Vagina (tissue), 2 donors: ENCODE measurements at regions not wholly inside any gene's neighbourhood (a gene's known extent, or its start where the extent isn't known, plus 50 kb on each side); places are given as distances from the start of the nearest gene placed in this dataset.
A peak's percentile ranks its signal among the peaks of the same experiment; 100 is the strongest.

Source experiments
- DNase-seq, 2 donors: peaks; one replicate each; pipeline ENCODE4 v3.0.0-alpha.2; 2017; ENCODE audit errors: extremely low spot score in 2 of 2
- H3K27ac ChIP-seq: fragments of 200-600 bp; sonication (generic); one replicate; pipeline ENCODE4 v1.5.1; 2019
- H3K27me3 ChIP-seq: fragments of 200-600 bp; sonication (generic); one replicate; pipeline ENCODE4 v1.5.1; 2019
- H3K36me3 ChIP-seq, 2 donors: fragments of 200-600 bp; sonication (generic); one replicate each; pipeline ENCODE4 v1.5.1; 2017 to 2019
- H3K4me1 ChIP-seq: fragments of 200-600 bp; sonication (generic); one replicate; pipeline ENCODE4 v1.5.1; 2019
- H3K4me3 ChIP-seq, 2 donors: fragments of 200-600 bp; sonication (generic); 1 replicate in 1 of 2; 2 replicates in 1 of 2; pipeline ENCODE4 v1.5.1; 2016 to 2019
- H3K9me3 ChIP-seq: fragments of 200-600 bp; sonication (generic); one replicate; pipeline ENCODE4 v1.5.1; 2019
- POLR2A ChIP-seq, 2 donors: fragments of 450-650 bp; IDR thresholded peaks; one replicate each; pipeline ENCODE4 v1.6.1; 2017; ENCODE audit warnings: antibody characterized with exemption in 2 of 2, mild to moderate bottlenecking in 2 of 2, moderate library complexity in 2 of 2
- POLR2AphosphoS5 ChIP-seq, 2 donors: sonication (generic); formaldehyde crosslinking; IDR thresholded peaks; one replicate each; pipeline ENCODE4 v1.9.0; 2017; ENCODE audit warnings: antibody characterized with exemption in 2 of 2, mild to moderate bottlenecking in 2 of 2, low read depth in 1 of 2; ENCODE audit not compliant: insufficient read depth in 1 of 2
- intact Hi-C: fragments of 100-400 bp; cut with DNase I; formaldehyde crosslinking; loops from one replicate; pipeline ENCODE4 v1.15.1; 2023
- TF ChIP-seq, protein P1 (sequence below), 3 experiments: fragments of 450-650 bp in 2 of 3; fragments of 200-600 bp in 1 of 3; sonication (generic) in 1 of 3; IDR thresholded peaks; one replicate each; pipeline ENCODE4 v1.5.1; 2017 to 2019; ENCODE audit warnings: antibody characterized with exemption in 3 of 3, mild to moderate bottlenecking in 2 of 3, moderate library complexity in 2 of 3

DNA sequence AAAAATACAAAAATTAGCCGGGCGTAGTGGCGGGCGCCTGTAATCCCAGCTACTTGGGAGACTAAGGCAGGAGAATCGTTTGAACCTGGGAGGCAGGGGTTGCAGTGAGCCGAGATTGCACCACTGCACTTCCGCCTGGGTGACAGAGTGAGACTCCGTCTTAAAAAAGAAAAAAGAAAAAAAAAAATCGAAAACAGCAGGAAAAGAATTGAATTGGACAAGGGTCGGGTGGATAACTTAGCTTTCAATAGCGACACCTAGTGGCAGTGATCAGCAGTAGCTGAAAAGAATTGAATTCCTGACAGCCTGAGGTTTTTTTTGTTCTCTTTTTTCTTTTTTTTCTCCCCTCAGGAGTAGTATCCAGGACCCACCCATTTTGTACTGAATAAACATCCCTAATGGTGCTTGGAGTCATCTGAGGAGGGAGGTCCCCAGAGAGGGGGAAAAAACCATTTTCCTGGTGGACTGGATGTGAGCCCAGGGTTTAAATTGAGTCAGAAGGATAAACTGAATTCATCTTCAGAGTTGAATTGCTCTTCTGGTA is 55.1 kb downstream of the CYCS start:
- no peaks in the 10 kb centered on the region for H3K36me3 ChIP-seq
- TF ChIP-seq POLR2A (IDR thresholded peaks at IDR 0.05) = no peak
- TF ChIP-seq, protein P1, sequence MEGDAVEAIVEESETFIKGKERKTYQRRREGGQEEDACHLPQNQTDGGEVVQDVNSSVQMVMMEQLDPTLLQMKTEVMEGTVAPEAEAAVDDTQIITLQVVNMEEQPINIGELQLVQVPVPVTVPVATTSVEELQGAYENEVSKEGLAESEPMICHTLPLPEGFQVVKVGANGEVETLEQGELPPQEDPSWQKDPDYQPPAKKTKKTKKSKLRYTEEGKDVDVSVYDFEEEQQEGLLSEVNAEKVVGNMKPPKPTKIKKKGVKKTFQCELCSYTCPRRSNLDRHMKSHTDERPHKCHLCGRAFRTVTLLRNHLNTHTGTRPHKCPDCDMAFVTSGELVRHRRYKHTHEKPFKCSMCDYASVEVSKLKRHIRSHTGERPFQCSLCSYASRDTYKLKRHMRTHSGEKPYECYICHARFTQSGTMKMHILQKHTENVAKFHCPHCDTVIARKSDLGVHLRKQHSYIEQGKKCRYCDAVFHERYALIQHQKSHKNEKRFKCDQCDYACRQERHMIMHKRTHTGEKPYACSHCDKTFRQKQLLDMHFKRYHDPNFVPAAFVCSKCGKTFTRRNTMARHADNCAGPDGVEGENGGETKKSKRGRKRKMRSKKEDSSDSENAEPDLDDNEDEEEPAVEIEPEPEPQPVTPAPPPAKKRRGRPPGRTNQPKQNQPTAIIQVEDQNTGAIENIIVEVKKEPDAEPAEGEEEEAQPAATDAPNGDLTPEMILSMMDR (IDR thresholded peaks at IDR 0.05) = peak; percentile 91 to 93 (median 92)
- peak in 1 of 2 donors; percentile 40 for TF ChIP-seq POLR2AphosphoS5 (IDR thresholded peaks at IDR 0.05; ENCODE audit: insufficient read depth in 1 of 2, low read depth in 1 of 2)
- H3K9me3 ChIP-seq = no peaks in the 10 kb centered on the region
- DNase-seq = no peak
- intact Hi-C loops = no loop called here
- peaks cover 6% of the 10 kb centered on the region for H3K4me1 ChIP-seq
- H3K4me3 ChIP-seq = peak overlapping the region in 1 of 2 donors; percentile 21
- peak overlapping the region; percentile 61 for H3K27ac ChIP-seq
- H3K27me3 ChIP-seq = no peaks in the 10 kb centered on the region

DNA sequence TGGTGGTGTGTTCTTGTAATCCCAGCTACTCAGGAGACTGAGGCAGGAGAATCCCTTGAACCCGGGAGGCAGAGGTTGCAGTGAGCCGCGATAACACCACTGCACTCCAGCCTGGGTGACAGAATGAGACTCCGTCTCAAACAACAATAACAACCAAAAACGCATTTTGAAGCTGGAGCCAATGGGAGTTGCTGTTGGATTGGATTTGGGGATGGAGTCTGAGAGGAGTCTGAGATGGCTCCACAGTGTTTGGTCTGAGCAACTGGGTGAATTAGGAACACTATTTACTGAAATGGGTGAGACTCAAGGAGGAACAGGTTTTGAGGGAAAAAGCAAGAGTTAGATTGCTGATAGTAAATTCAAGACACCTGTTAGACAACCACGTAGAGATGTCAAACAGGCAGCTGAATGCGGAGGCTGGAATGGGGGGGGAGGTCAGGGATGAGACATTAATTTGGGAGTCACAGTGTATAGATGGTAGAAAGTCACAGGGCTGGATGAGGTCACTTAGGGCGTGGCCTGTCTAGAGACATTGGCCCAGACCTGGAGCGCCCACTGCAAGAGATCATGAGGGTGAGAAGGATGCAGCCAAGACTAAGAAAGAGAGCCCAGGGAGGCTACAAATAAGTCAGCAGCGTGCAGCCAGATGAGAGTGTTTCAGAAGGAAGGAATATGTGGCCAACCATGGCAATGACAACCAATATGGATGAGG is 56.4 kb downstream of the CYCS start:
- Histone ChIP-seq H3K4me1 (peaks cover 6% of the 10 kb centered on the region), H3K27ac (no peak overlapping the region), H3K4me3 (no peak overlapping the region), H3K36me3 (no peaks in the 10 kb centered on the region), H3K9me3 (no peaks in the 10 kb centered on the region), H3K27me3 (no peaks in the 10 kb centered on the region)
- TF ChIP-seq POLR2A (IDR thresholded peaks at IDR 0.05) (no peak), POLR2AphosphoS5 (IDR thresholded peaks at IDR 0.05; ENCODE audit: insufficient read depth in 1 of 2, low read depth in 1 of 2) (no peak)
- TF ChIP-seq, protein P1 (IDR thresholded peaks at IDR 0.05) = no peak
- no peak for DNase-seq
- intact Hi-C loops = no loop called here

DNA sequence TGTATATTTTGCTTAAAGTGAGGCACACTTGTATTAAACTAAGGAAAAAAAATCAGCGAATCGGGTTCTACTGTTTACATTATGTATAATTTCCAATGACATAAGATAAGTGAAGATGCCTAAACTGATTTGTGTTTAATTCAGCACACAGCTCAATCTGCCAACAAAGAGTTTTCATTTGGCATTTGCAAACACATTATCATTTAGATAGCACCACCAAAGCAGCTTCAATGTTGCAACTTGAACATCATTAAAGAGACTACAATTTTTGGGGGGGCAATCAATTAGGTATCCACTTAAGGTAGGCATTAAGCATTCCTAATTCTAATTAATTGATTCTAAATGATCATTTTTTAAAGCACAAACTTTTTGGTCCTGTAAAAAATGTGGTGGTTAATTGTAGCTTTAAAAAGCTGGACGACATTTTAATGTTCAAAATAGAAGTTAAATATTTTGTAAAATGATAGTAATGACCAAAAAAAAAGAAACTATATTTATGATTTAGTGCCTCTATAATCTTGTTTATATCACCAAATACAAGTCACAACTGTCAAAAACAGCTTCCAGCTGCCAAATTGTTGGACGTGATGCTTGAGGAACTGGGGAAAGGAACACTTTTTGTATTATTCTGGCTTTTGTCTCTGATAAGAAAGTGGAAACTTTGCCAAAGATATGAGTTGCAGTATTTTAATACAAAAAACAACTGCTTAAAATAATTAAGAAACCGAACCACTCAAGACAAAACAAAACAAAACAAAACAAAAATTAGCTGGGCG is 57.1 kb downstream of the CYCS start:
- DNase-seq = no peak
- Histone ChIP-seq H3K4me3 (no peak overlapping the region), H3K9me3 (no peaks in the 10 kb centered on the region), H3K27ac (no peak overlapping the region), H3K4me1 (peaks cover 6% of the 10 kb centered on the region), H3K36me3 (no peaks in the 10 kb centered on the region), H3K27me3 (no peaks in the 10 kb centered on the region)
- TF ChIP-seq POLR2A (IDR thresholded peaks at IDR 0.05) (no peak), POLR2AphosphoS5 (IDR thresholded peaks at IDR 0.05; ENCODE audit: insufficient read depth in 1 of 2, low read depth in 1 of 2) (no peak)
- TF ChIP-seq, protein P1 (IDR thresholded peaks at IDR 0.05) = no peak
- intact Hi-C loops = no loop called here

DNA sequence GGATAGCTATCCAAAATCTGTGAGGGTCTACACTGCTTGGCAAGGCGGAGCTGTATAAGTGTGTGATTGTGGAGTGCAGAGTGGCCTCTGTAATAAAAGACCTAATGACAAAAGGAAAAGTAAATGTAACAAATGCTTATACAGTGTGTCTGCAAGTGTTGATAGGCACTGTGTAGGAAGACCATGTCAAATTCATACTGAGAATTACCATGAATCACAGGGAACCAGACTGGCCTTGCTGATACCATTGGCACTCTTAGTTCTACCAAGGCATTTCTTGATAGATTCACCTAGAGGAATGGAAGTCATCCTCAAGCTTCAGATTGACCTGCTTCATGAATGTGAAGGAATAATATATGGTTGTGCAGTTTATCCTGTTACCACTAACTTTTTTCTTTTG is 58.8 kb downstream of the CYCS start:
- Histone ChIP-seq H3K36me3 (no peaks in the 10 kb centered on the region), H3K9me3 (no peaks in the 10 kb centered on the region), H3K4me1 (peaks cover 6% of the 10 kb centered on the region), H3K27ac (no peak overlapping the region), H3K4me3 (no peak overlapping the region), H3K27me3 (no peaks in the 10 kb centered on the region)
- intact Hi-C loops = no loop called here
- DNase-seq = no peak
- TF ChIP-seq, protein P1 (IDR thresholded peaks at IDR 0.05) = no peak

DNA sequence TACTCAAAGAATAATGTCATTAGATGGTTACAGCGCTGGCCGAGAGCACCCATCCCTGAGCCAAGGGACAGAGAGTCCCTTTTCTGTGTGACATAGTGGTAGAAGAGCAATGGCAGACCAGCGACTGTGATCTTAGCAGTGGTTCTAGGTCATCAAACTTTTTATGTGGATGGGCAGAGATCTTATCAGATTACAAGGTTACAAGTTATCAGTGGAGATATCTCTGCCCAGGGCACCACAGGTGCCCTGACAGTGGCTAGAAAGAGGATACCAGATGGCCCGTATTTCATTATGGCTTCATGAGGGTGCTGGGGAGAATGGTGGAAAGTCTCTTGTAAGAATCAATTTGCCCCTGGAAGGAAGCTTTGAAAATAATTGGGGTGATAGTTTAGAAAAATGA is 62.7 kb downstream of the CYCS start:
- TF ChIP-seq POLR2AphosphoS5 (IDR thresholded peaks at IDR 0.05; ENCODE audit: insufficient read depth in 1 of 2, low read depth in 1 of 2) = no peak
- TF ChIP-seq, protein P1 (IDR thresholded peaks at IDR 0.05) = no peak
- DNase-seq = no peak
- H3K9me3 ChIP-seq = no peaks in the 10 kb centered on the region
- no peaks in the 10 kb centered on the region for H3K4me1 ChIP-seq
- intact Hi-C loops = no loop called here
- no peaks in the 10 kb centered on the region for H3K27me3 ChIP-seq
- H3K27ac ChIP-seq = no peak overlapping the region
- H3K4me3 ChIP-seq = no peak overlapping the region
- no peaks in the 10 kb centered on the region for H3K36me3 ChIP-seq
